ENCODE measurements at regions not wholly inside any gene's neighbourhood (a gene's known extent, or its start where the extent isn't known, plus 50 kb on each side); places are given as distances from the start of the nearest gene placed in this dataset.

GRCh38 chr4:162640152-162640551 lies 476.4 kb upstream of the FSTL5 start:
- DNase-seq (ENCODE audit: low spot score), result no peak

DNA sequence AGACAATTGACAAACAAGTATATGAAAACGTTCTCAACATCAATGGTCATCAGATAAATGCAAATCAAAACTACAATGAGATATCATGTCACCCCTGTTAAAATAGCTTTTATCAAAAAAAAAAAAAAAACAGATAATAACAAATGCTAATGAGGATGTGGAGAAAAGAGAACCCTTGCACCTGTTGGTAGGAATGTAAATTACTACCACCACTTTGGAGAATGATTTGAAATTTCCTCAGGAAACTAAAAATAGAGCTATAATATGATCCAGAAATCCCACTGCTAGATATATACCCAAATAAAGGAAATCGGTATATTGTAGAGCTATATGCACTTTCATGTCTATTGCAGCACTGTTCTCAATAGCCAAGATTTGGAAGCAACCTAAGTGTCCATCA lies 470.6 kb upstream of the FSTL5 start:
- no peak for DNase-seq (ENCODE audit: low spot score)

DNA sequence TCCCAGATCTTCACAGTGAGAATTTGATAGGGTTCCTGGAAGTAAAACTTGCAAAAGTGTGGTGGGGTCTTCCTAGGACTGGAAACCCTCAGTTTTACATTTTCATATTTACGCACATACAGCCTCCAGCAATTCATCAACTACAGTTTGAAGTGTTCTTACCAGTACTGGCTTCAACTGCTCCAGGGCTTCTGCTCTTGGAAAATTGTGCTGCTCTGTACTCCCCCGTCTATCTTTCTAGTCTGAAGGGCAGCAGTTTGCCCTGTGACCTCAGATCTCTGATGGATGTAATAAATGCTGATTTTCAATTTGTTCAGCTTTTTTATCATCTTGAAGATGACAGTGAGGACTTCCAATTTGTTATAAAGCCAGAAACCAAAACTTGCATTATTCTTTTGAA lies 458.9 kb upstream of the FSTL5 start:
- no peak for DNase-seq (ENCODE audit: low spot score)

- DNase-seq (ENCODE audit: low spot score), result no peak
Measured at GRCh38 chr4:162610116-162610515, 446.3 kb upstream of the FSTL5 start.

- DNase-seq (ENCODE audit: low spot score), result no peak
Measured at GRCh38 chr4:162586266-162586665, 422.5 kb upstream of the FSTL5 start.

DNA sequence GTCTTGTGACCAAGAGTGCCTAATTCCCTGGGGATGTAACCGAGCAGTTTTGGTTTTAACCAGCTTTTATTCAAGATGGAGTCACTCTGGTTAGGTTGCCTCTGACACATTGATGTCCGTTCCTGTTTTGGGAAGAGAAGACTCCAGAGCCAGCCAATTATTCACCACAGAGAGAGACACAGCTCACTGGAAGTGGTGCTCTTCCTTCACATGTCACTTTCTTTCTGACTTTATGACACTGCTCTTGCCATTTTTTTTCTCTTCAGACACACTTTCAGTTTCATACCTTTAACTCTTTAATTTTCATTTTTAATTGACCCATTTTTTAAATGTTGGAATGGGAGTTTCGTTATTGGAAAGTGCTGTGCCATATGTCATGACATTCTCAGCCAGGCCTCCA lies 418.4 kb upstream of the FSTL5 start:
- DNase-seq (ENCODE audit: low spot score), result no peak

- DNase-seq (ENCODE audit: low spot score), result no peak
Measured at GRCh38 chr4:162565730-162566129, 401.9 kb upstream of the FSTL5 start.

GRCh38 chr4:162560073-162560472 lies 396.3 kb upstream of the FSTL5 start:
- DNase-seq (ENCODE audit: low spot score), result no peak

GRCh38 chr4:162557516-162558106 lies 393.8 kb upstream of the FSTL5 start:
- DNase-seq (ENCODE audit: low spot score), result no peak

GRCh38 chr4:162535121-162535520 lies 371.3 kb upstream of the FSTL5 start:
- no peak for DNase-seq (ENCODE audit: low spot score)

GRCh38 chr4:162523171-162523570 lies 359.4 kb upstream of the FSTL5 start:
- DNase-seq (ENCODE audit: low spot score), result no peak

GRCh38 chr4:162522724-162523123 lies 358.9 kb upstream of the FSTL5 start:
- no peak for DNase-seq (ENCODE audit: low spot score)

- no peak for DNase-seq (ENCODE audit: low spot score)
Measured at GRCh38 chr4:162510937-162511336, 347.1 kb upstream of the FSTL5 start.

DNA sequence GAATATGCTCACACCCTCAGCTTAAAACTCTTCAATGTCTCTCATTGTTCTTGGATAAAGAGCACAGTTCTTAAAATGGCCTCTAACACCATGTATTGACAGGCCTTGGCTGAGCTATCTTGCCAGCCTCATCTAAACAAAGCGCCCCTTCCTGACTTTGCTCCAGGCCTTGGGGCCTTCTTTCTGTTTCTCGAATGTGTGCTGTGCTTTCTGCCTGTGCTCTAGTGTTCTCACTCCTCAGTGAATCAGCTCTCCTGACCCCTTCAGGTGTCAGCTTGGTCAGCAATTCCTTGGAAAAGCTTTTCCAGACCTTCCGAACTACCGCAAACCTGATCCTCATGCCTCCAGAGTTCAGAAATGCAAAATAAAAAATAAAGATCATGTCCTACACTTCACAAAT lies 346.3 kb upstream of the FSTL5 start:
- no peak for DNase-seq (ENCODE audit: low spot score)

GRCh38 chr4:162509333-162509732 lies 345.5 kb upstream of the FSTL5 start:
- no peak for DNase-seq (ENCODE audit: low spot score)

GRCh38 chr4:162506253-162506652 lies 342.5 kb upstream of the FSTL5 start:
- DNase-seq (ENCODE audit: low spot score), result no peak

DNA sequence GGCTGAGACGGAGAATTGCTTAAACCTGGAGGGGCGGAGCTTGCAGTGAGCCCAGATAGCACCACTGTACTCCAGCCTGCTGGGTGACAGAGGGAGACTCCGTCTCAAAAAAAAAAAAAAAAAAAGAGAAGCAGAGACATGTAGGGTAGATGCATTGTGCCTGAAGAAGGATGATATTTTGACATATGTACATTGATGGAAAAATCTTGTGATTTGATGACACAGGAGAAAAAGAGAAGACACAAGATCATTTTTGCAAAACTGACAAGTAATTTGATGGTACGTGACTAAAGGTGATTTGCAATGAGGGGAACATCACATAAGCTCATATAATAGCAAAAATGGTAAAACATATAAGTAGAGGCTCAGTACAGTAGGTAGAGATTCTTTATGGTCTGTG lies 340.1 kb upstream of the FSTL5 start:
- DNase-seq (ENCODE audit: low spot score), result no peak

DNA sequence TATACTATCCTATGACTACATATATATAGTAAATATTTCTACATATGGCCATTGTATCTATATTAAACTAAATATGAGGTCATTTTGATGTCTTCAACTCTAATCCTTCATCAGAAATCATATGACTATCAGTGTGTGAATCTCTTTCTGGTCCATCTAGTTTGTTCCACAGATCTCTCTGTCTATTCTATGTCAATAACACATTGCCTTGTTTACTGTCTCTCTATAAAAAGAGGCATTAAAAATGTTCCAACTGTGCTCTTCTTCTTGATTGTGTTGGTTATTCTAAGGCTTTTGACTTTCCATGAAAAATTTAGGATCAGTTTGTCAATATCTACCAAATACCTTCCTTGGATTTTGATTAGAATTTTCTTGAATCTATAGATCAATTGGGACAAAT lies 338.3 kb upstream of the FSTL5 start:
- no peak for DNase-seq (ENCODE audit: low spot score)

DNA sequence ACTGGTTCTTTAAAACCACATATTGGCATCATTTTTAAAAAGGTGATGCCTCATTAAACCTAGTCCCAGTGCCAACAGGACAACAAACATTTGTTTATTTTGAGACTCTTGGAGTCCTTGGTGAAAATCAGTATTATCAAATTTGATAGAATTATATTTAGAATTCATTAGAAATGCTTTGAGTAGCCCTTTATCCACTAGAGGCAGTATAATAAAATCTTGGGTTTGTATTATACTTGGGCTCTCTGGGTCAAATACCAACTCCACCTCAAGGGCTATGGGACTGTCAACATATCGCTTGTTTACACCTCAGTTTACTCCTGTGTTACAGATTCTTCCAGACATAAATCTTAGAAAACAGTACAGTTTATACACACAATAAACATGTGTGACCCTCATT lies 335.7 kb upstream of the FSTL5 start:
- peak; percentile 11 for DNase-seq (ENCODE audit: low spot score)

DNA sequence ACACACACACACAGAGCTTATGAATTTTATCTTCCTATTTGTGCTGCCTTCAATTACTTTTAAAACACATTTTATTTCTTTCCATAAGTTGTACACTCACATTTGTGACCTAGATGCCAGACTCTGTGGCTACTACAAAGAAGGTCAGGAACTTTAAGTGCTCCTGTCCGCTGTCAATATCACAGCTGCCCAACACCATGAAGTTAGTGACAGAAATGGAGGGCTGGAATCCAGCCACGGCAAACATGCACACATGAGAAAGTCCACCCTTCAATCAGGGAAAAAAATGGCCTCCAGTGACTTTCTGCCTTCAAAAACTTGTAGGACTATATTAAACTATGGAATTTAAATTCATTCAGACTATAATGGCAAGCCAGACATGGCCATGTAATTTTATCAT lies 334.4 kb upstream of the FSTL5 start:
- no peak for DNase-seq (ENCODE audit: low spot score)

DNA sequence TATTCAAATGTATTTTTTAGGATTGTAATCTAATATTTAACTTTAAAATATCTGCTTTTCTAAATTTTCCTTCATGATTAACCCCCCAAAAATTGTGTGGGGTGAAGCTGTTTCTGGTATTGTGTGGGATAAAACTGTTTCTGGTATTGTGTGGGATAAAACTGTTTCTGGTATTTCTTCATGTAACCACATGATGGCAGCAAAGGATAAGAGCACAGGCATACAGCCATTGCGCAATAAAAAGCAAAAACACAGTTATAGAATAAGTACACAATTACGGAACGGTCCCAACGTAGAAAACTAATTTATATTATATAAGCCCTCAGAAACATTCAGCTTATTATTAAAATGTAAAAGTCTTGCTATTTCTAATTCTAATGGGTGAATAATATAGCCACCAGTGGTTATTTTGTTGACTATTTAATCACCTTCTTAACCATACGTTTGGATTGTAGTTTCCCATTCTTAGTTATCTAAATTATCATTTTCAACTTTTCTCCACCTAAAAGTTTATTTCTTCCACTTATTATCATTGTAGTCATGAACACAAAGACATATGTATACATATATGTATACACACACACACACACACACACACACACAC lies 333.9 kb upstream of the FSTL5 start:
- peak; percentile 27 for DNase-seq (ENCODE audit: low spot score)

- no peak for DNase-seq (ENCODE audit: low spot score)
Measured at GRCh38 chr4:162494935-162495334, 331.1 kb upstream of the FSTL5 start.

- DNase-seq (ENCODE audit: low spot score), result no peak
Measured at GRCh38 chr4:162485486-162485885, 321.7 kb upstream of the FSTL5 start.

- no peak for DNase-seq (ENCODE audit: low spot score)
Measured at GRCh38 chr4:162475246-162475645, 311.4 kb upstream of the FSTL5 start.
